ENCODE measurements at regions not wholly inside any gene's neighbourhood (a gene's known extent, or its start where the extent isn't known, plus 50 kb on each side); places are given as distances from the start of the nearest gene placed in this dataset.
A peak's percentile ranks its signal among the peaks of the same experiment; 100 is the strongest.
"Not testable (repeated sequence)": the region's sequence is repeated elsewhere in the genome, so short reads cannot be mapped to it uniquely, and the experiment has no call there.

DNA sequence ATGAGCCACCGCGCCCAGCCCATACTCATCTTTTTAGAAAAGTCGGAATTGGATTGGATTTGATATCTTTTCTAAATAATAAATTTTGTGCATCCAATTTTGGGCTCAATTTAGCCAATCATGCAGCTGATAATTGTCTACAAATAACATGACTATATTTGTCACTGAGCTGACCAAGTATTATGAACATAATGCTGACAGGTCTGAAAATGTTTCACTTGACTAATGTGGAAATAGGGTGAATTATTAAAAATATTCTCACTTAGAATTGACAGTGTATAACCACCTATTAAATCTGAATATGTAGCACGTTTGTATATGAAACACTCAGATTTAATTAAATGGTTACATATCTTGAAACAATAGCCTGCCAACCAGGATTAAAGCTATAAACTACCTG lies 657.2 kb upstream of the FSHR start:
- DNase-seq (ENCODE audit: low read depth, low spot score): no peak
- H3K27ac ChIP-seq: no peak overlapping the region

- no peak overlapping the region for H3K27ac ChIP-seq
- no peak for DNase-seq (ENCODE audit: low read depth, low spot score)
These were observed 653.4 kb upstream of the FSHR start for GRCh38 chr2:49807689-49808088.

- no peak overlapping the region for H3K27ac ChIP-seq
- DNase-seq (ENCODE audit: low read depth, low spot score): no peak
These were observed 649.8 kb upstream of the FSHR start for GRCh38 chr2:49804111-49804510.

DNA sequence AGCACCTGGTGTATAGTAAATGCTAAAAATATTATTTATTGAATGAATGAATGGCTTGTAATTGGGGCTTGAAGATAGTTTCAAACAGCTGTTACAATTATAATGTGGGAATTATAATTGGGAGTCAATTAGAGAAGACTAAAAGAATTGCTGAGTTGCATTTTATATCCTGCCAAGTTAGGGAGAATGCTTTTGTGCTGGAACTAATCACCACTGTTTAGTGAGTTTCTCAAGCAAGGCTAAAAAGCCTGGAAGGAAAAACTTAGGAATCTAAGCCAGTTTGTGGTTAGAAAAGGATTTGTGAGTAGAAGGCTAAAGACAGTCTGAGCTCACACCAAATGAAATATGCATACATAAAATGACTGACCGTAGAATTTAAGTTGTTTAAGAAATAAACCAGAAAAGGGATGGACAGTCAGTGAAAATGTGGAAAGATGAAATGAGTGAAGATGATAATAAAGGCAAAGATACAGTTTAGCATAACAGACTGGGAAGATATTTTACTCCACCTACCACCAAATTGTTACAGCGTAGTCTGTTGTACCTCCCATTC lies 647.7 kb upstream of the FSHR start:
- no peak overlapping the region for H3K27ac ChIP-seq
- no peak for DNase-seq (ENCODE audit: low read depth, low spot score)

DNA sequence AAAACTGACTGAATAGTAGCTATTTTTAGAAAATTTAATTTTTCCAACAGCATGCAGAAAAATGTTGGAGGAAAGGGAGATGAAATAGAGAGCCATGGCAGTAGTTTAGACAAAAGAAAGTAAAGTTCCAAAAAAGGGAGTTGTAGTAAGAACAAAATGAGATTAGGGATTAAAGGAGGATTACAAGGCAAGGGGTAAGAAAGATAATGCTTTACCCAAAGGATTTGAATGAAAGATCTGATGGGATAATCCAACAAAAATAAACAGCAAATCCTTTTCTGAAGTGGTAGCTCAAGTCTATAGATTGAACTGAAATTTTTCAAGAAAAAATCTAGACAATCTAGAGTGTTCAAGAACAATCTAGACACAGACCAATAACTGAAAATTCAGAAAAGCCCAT lies 644.3 kb upstream of the FSHR start:
- no peak for DNase-seq (ENCODE audit: low read depth, low spot score)
- H3K27ac ChIP-seq: no peak overlapping the region

GRCh38 chr2:49796266-49796665 lies 642.0 kb upstream of the FSHR start:
- no peak for DNase-seq (ENCODE audit: low read depth, low spot score)
- H3K27ac ChIP-seq: no peak overlapping the region

- DNase-seq (ENCODE audit: low read depth, low spot score): no peak
- H3K27ac ChIP-seq: no peak overlapping the region
These were observed 640.1 kb upstream of the FSHR start for GRCh38 chr2:49794396-49794795.

GRCh38 chr2:49788300-49788699 lies 634.0 kb upstream of the FSHR start:
- no peak for DNase-seq (ENCODE audit: low read depth, low spot score)
- no peak overlapping the region for H3K27ac ChIP-seq

GRCh38 chr2:49780949-49781348 lies 626.6 kb upstream of the FSHR start:
- no peak overlapping the region for H3K27ac ChIP-seq
- DNase-seq (ENCODE audit: low read depth, low spot score): no peak

GRCh38 chr2:49772299-49772970 lies 618.1 kb upstream of the FSHR start:
- H3K27ac ChIP-seq: no peak overlapping the region
- no peak for DNase-seq (ENCODE audit: low read depth, low spot score)

- H3K27ac ChIP-seq: no peak overlapping the region
- peak; percentile 16 for DNase-seq (ENCODE audit: low read depth, low spot score)
These were observed 616.6 kb upstream of the FSHR start for GRCh38 chr2:49770919-49771318.

GRCh38 chr2:49767316-49767715 lies 613.0 kb upstream of the FSHR start:
- no peak for DNase-seq (ENCODE audit: low read depth, low spot score)
- H3K27ac ChIP-seq: no peak overlapping the region

GRCh38 chr2:49755777-49756176 lies 601.5 kb upstream of the FSHR start:
- H3K27ac ChIP-seq: no peak overlapping the region
- no peak for DNase-seq (ENCODE audit: low read depth, low spot score)

GRCh38 chr2:49754381-49754780 lies 600.1 kb upstream of the FSHR start:
- H3K27ac ChIP-seq: no peak overlapping the region
- no peak for DNase-seq (ENCODE audit: low read depth, low spot score)

GRCh38 chr2:49753344-49753985 lies 599.1 kb upstream of the FSHR start:
- H3K27ac ChIP-seq: no peak overlapping the region
- DNase-seq (ENCODE audit: low read depth, low spot score): no peak

DNA sequence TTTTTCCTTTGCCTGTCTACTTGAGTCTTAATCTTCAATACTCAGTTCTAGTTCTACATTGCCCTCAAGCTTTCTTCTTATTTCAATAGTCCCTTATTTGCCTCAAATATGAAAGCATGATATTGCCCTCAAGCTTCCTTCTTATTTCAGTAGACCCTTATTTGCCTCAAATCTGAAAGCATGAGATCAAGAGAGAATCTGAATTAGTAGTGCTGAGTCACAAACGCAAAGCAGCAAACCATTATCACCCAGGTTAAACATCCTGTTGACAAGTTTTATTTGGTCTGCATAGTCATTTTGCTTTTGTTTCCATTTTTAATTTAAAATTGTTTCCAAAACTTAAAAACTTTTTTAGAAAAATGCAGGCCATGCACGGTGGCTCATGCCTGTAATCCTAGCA lies 583.3 kb upstream of the FSHR start:
- H3K27ac ChIP-seq: no peak overlapping the region
- no peak for DNase-seq (ENCODE audit: low read depth, low spot score)

DNA sequence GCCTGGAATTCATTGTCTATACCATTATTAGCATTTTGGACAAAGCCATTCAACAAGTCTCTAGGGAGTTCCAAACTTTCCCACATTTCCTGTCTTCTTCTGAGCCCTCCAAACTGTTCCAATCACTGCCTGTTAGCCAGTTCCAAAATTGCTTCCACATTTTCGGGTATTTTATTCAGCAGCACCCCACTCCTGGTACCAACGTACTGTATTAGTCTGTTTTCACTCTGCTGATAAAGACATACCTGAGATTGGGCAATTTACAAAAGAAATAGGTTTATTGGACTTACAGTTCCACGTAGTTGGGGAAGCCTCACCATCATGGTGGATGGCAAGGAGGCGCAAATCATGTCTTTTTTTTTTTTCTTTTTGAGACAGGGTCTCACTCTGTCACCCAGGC lies 578.6 kb upstream of the FSHR start:
- DNase-seq (ENCODE audit: low read depth, low spot score); H3K27ac ChIP-seq: not testable (repeated sequence)

- no peak for DNase-seq (ENCODE audit: low read depth, low spot score)
- H3K27ac ChIP-seq: no peak overlapping the region
These were observed 564.9 kb upstream of the FSHR start for GRCh38 chr2:49719241-49719640.

DNA sequence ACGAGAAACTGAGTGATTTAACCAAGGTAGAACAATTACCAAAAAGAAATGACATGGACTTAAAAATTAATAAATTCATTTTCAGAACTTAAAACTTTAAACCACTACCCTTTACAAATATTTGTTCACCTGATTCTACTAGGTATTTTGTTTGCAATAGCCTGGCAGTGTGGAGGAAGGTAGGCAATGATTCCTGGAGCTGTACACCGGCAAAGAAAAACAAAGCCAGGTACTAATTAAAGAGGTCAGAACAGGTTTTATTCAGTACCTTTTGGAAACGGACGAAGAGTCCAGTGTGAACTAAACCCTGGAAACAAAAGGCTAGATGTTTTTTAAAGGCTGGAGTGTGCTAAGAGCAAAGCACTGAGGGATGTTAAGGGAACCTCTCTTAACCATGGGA lies 561.3 kb upstream of the FSHR start:
- DNase-seq (ENCODE audit: low read depth, low spot score): no peak

GRCh38 chr2:49714454-49714853 lies 560.1 kb upstream of the FSHR start:
- DNase-seq (ENCODE audit: low read depth, low spot score): no peak
- no peak overlapping the region for H3K27ac ChIP-seq

More for the DNA sequence above, 561.3 kb upstream of the FSHR start:
- no peak overlapping the region for H3K27ac ChIP-seq

GRCh38 chr2:49702740-49703139 lies 548.4 kb upstream of the FSHR start:
- no peak for DNase-seq (ENCODE audit: low read depth, low spot score)
- H3K27ac ChIP-seq: no peak overlapping the region

- no peak overlapping the region for H3K27ac ChIP-seq
- DNase-seq (ENCODE audit: low read depth, low spot score): no peak
These were observed 539.6 kb upstream of the FSHR start for GRCh38 chr2:49693961-49694360.

All from epithelial cell of prostate (primary cell).